Karpas-422 (cell line): ENCODE measurements at regions not wholly inside any gene's neighbourhood (a gene's known extent, or its start where the extent isn't known, plus 50 kb on each side); places are given as distances from the start of the nearest gene placed in this dataset.
A peak's percentile ranks its signal among the peaks of the same experiment; 100 is the strongest.
"Not testable (repeated sequence)": the region's sequence is repeated elsewhere in the genome, so short reads cannot be mapped to it uniquely, and the experiment has no call there.

Source experiments
- DNase-seq: peaks from one replicate; pipeline ENCODE4 v3.0.0-alpha.2; 2015
- H2AFZ ChIP-seq: fragments of 200-600 bp; sonication (generic); 2 replicates; pipeline ENCODE4 v1.6.1; 2014; ENCODE audit warnings: antibody characterized with exemption, low read length, mixed read lengths
- H3K27ac ChIP-seq: fragments of 200-600 bp; sonication (generic); 2 replicates; pipeline ENCODE4 v1.5.1; 2014; ENCODE audit warnings: mild to moderate bottlenecking, low read length, moderate library complexity
- H3K27me3 ChIP-seq: fragments of 200-600 bp; sonication (generic); 2 replicates; pipeline ENCODE4 v1.6.1; 2014; ENCODE audit warnings: low read length, mixed read lengths
- H3K36me3 ChIP-seq: fragments of 200-600 bp; sonication (generic); 2 replicates; pipeline ENCODE4 v1.6.1; 2014; ENCODE audit warnings: low read length, mixed read lengths; ENCODE audit not compliant: insufficient read depth
- H3K4me1 ChIP-seq: fragments of 200-600 bp; sonication (generic); 2 replicates; pipeline ENCODE4 v1.6.1; 2014; ENCODE audit warnings: mild to moderate bottlenecking, low read length, mixed read lengths
- H3K4me2 ChIP-seq: fragments of 200-600 bp; sonication (generic); 2 replicates; pipeline ENCODE4 v1.6.1; 2014; ENCODE audit warnings: low read length, low read depth, mild to moderate bottlenecking; ENCODE audit not compliant: poor library complexity, severe bottlenecking
- H3K4me3 ChIP-seq: fragments of 200-600 bp; sonication (generic); 2 replicates; pipeline ENCODE4 v1.5.1; 2014; ENCODE audit warnings: mild to moderate bottlenecking, antibody characterized with exemption, low read length, mixed read lengths
- H3K79me2 ChIP-seq: fragments of 200-600 bp; sonication (generic); 2 replicates; pipeline ENCODE4 v1.6.1; 2014; ENCODE audit warnings: mild to moderate bottlenecking, low read length, mixed read lengths
- H3K9ac ChIP-seq: fragments of 200-600 bp; sonication (generic); 2 replicates; pipeline ENCODE4 v1.6.0; 2014; ENCODE audit warnings: low read length
- H3K9me2 ChIP-seq: fragments of 200-600 bp; sonication (generic), shearing (Covaris generic); replicated peaks from 2 replicates; pipeline ENCODE4 v1.6.0; 2014; ENCODE audit warnings: mild to moderate bottlenecking, low read length, moderate library complexity; ENCODE audit not compliant: insufficient read depth
- H3K9me3 ChIP-seq: fragments of 300-700, 200-600 bp; sonication (generic); 2 replicates; pipeline ENCODE4 v1.6.1; 2014; ENCODE audit warnings: low read length, mixed read lengths
- H4K20me1 ChIP-seq: fragments of 200-600 bp; sonication (generic); 2 replicates; pipeline ENCODE4 v1.6.1; 2014; ENCODE audit warnings: mild to moderate bottlenecking, antibody characterized with exemption, low read length, low read depth; ENCODE audit not compliant: insufficient read depth

GRCh38 chr14:104402303-104402702, 177.3 kb upstream of the C14orf180 start:
- peaks cover 61% of the 10 kb centered on the region for H3K4me1 ChIP-seq
- H3K27ac ChIP-seq, H3K4me3 ChIP-seq, H3K27me3 ChIP-seq, H3K79me2 ChIP-seq, H3K9ac ChIP-seq, H3K9me2 ChIP-seq, DNase-seq, H3K9me3 ChIP-seq, H3K36me3 ChIP-seq, H2AFZ ChIP-seq, H4K20me1 ChIP-seq, H3K4me2 ChIP-seq: not testable (repeated sequence)

- Histone ChIP-seq H4K20me1 (no peaks in the 10 kb centered on the region), H3K27me3 (0 out of 2 replicates have a peak, but pooled peaks cover 2% of the 10 kb centered on the region)
These were observed 175.9 kb upstream of the C14orf180 start for GRCh38 chr14:104403421-104404220.

DNA sequence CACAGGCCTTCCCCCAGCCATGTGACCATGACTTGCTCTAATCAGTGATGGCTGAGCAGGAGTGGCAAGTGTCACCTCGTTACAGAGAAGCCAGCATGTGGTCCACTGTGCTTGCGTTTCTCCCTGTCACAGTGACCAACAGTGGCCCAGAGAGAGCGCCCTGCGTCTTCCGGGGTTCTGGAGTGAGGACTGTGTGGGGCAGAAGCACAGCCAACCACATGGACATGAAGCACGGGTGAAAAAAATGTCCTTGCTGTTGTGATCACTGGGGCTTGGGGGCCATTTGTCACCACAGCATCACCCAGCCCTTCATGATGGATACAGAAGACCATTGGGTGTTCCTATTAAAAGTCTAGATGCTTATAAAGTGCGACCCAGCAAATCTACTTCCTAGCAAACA, 174.6 kb upstream of the C14orf180 start:
- no peak for DNase-seq

More at GRCh38 chr14:104403421-104404220, 175.9 kb upstream of the C14orf180 start:
- H2AFZ ChIP-seq = no peak overlapping the region
- no peak overlapping the region for H3K27ac ChIP-seq
- no peaks in the 10 kb centered on the region for H3K79me2 ChIP-seq
- H3K9me3 ChIP-seq = 0 out of 2 replicates have a peak, but pooled peaks cover 4% of the 10 kb centered on the region
- H3K4me3 ChIP-seq = no peak overlapping the region
- peaks cover 48% of the 10 kb centered on the region for H3K4me1 ChIP-seq
- H3K9me2 ChIP-seq = no peaks in the 10 kb centered on the region
- H3K36me3 ChIP-seq = no peaks in the 10 kb centered on the region
- H3K4me2 ChIP-seq = no peak overlapping the region
- DNase-seq = no peak
- no peak overlapping the region for H3K9ac ChIP-seq

DNA sequence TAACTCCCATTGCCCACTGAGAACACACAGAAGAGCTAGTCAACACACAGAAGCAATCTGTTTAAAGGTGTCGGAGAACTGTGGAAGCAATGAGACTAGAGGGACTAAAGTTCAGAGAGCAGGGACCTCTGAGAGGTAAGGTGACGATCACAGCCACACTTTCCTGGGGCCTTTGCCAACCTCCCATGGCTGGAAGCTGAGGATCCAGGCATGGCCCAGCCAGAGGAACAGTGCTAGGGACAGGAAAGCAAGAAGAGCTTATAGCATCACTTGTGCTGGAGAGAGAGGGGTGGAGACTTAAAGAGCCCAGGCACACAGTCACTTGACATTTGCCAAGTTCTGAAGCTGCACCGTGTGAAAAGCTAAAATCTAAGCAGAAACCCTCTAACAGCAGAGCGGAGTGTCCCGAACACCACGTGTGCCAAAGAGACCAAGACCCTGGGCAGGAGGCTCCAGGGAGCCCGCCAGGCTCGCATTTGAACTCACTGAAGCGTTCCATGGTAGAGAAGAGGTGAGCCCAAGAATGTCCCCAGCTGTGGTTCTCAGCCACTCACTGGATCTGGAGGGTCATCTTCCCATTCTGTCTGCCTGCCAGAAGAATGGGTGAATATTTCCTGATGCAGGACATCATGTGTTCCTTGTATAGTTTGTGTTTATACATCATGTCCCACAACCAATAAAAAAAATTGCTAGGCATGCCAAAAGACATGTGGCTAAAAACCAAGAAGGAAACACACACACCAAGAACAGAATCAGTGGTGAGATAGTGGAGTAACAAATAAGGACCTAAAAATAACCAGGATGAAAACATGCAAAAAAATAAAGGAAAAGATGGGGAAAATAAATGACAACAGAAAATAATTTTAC, 174.0 kb upstream of the C14orf180 start:
- Histone ChIP-seq H3K4me1 (peaks cover 28% of the 10 kb centered on the region), H3K27ac (no peak overlapping the region), H3K9me3 (0 out of 2 replicates have a peak, but pooled peaks cover 9% of the 10 kb centered on the region), H3K4me2 (no peak overlapping the region), H2AFZ (no peak overlapping the region), H3K27me3 (0 out of 2 replicates have a peak, but pooled peaks cover 5% of the 10 kb centered on the region), H3K4me3 (no peak overlapping the region), H4K20me1 (no peaks in the 10 kb centered on the region), H3K36me3 (no peaks in the 10 kb centered on the region), H3K9ac (no peak overlapping the region), H3K9me2 (no peaks in the 10 kb centered on the region), H3K79me2 (no peaks in the 10 kb centered on the region)
- DNase-seq = no peak

More for the DNA sequence above, 174.6 kb upstream of the C14orf180 start:
- no peak overlapping the region for H3K4me3 ChIP-seq
- H3K27ac ChIP-seq = no peak overlapping the region
- 0 out of 2 replicates have a peak, but pooled peaks cover 9% of the 10 kb centered on the region for H3K9me3 ChIP-seq
- H3K9ac ChIP-seq = no peak overlapping the region
- H2AFZ ChIP-seq = no peak overlapping the region
- no peaks in the 10 kb centered on the region for H4K20me1 ChIP-seq
- H3K36me3 ChIP-seq = no peaks in the 10 kb centered on the region
- no peak overlapping the region for H3K4me2 ChIP-seq
- peaks cover 35% of the 10 kb centered on the region for H3K4me1 ChIP-seq
- H3K9me2 ChIP-seq = no peaks in the 10 kb centered on the region
- H3K79me2 ChIP-seq = no peaks in the 10 kb centered on the region
- H3K27me3 ChIP-seq = 0 out of 2 replicates have a peak, but pooled peaks cover 3% of the 10 kb centered on the region

DNA sequence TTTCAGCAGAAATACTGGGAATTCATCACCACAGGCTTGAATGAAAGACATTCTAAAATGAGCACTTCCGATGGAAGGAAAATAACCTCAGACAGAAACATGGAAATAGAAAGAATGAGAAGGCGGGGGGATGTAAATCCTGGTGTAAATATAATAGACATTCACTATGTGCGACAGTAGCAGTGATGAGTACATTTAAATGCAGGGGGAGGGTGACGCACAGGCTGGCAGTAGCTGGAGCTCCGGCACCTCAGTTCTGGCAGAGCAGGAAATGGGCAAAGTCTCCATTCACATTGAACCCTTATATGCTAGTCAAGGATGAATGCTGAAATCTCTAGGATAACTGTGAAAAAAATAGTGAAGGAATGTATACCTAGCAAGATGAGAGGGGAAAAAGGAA, 172.7 kb upstream of the C14orf180 start:
- Histone ChIP-seq H2AFZ (no peak overlapping the region), H3K4me2 (no peak overlapping the region), H3K9me3 (0 out of 2 replicates have a peak, but pooled peaks cover 9% of the 10 kb centered on the region), H3K9ac (no peak overlapping the region), H3K79me2 (no peaks in the 10 kb centered on the region), H3K36me3 (no peaks in the 10 kb centered on the region), H3K27me3 (0 out of 2 replicates have a peak, but pooled peaks cover 5% of the 10 kb centered on the region), H3K4me1 (peaks cover 16% of the 10 kb centered on the region), H3K4me3 (no peak overlapping the region), H4K20me1 (no peaks in the 10 kb centered on the region), H3K9me2 (no peaks in the 10 kb centered on the region), H3K27ac (no peak overlapping the region)
- DNase-seq = no peak

DNA sequence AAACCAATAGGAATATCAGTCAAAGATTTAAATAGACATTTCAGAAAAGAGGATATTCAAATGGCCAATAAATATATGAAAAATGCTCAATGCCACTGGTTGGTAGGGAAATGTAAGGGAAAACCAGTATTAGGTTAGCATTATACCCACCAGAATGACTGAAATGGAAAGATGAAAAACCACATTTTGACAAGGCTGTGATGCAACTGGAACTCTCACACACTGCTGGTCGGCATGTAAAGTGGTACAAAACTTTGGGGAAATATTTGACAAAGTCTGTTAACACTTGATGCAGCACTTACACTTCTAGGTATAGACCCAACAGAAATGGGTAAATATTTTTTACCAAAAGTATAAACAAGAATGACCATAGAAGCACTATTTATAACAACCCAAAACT, 163.2 kb upstream of the C14orf180 start:
- H3K79me2 ChIP-seq = no peaks in the 10 kb centered on the region
- H3K36me3 ChIP-seq = no peaks in the 10 kb centered on the region
- H3K9ac ChIP-seq = no peak overlapping the region
- H4K20me1 ChIP-seq = no peaks in the 10 kb centered on the region
- H3K4me1 ChIP-seq = peaks cover 16% of the 10 kb centered on the region
- H3K27me3 ChIP-seq = 0 out of 2 replicates have a peak, but pooled peaks cover 2% of the 10 kb centered on the region
- no peaks in the 10 kb centered on the region for H3K9me2 ChIP-seq
- H3K4me3 ChIP-seq = no peak overlapping the region
- H3K4me2 ChIP-seq = no peak overlapping the region
- H2AFZ ChIP-seq = no peak overlapping the region
- H3K9me3 ChIP-seq = no peaks in the 10 kb centered on the region
- H3K27ac ChIP-seq = no peak overlapping the region
- DNase-seq = no peak

DNA sequence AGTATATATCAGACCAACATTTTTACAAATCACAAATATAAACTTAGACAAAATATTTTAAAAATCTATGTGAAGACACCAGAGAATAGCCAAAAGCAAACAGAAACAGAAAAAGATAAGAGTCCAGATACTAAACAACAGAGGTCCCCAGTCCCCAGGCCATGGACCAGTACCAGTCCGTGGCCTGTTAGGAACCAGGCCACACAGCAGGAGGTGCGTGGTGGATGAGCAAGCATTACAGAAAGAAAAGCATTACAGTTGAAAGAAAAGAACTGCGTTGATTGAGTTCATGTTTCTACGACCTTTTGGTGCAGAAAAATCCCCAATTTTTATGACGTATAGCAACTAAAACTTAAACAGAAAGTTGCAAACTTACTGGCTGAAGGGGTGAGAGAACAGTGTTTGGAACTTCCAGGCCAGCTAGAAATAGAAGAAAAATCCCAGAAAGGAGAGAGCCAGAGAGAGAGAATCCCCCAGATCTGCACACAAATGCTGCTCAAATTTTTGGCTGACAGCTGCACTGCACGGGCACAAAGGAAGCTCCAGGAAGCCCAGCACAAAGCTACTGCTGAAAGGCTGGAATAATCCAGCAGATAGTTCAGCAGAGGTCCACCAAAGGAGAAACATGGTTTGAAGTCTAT, 159.6 kb upstream of the C14orf180 start:
- Histone ChIP-seq H3K4me1 (peaks cover 24% of the 10 kb centered on the region), H3K79me2 (no peaks in the 10 kb centered on the region), H3K4me2 (peak overlapping the region; percentile 39), H2AFZ (peak overlapping the region; percentile 98), H3K27me3 (0 out of 2 replicates have a peak, but pooled peaks cover 2% of the 10 kb centered on the region), H3K4me3 (no peak overlapping the region), H3K27ac (no peak overlapping the region), H3K9ac (peak overlapping the region; percentile 20), H4K20me1 (no peaks in the 10 kb centered on the region), H3K9me3 (no peaks in the 10 kb centered on the region), H3K36me3 (no peaks in the 10 kb centered on the region), H3K9me2 (no peaks in the 10 kb centered on the region)
- DNase-seq = no peak
